CD4-positive, CD25-positive, alpha-beta regulatory T cell (primary cell): ENCODE measurements at regions not wholly inside any gene's neighbourhood (a gene's known extent, or its start where the extent isn't known, plus 50 kb on each side); places are given as distances from the start of the nearest gene placed in this dataset.
A peak's percentile ranks its signal among the peaks of the same experiment; 100 is the strongest.

Experiments
- ATAC-seq, 2 donors: fragments of 150-1000 bp; cut with Tn5 transposase; one replicate each; pipeline ENCODE4 v1.10.0; 2021; ENCODE audit warnings: low read depth in 2 of 2, moderate number of reproducible peaks in 2 of 2, moderate library complexity in 1 of 2
- DNase-seq, 3 donors: peaks; one replicate each; pipeline versions ENCODE4 v3.0.0 to v3.0.0-alpha.2; 2012 to 2022; ENCODE audit warnings: mixed read lengths in 1 of 3
- H3K27ac ChIP-seq: one replicate; pipeline ENCODE4 v1.7.0; 2013; ENCODE audit warnings: mild to moderate bottlenecking, low read length; ENCODE audit not compliant: insufficient read depth, poor library complexity, severe bottlenecking
- H3K27me3 ChIP-seq: one replicate; pipeline ENCODE4 v1.7.0; 2013; ENCODE audit warnings: low read length; ENCODE audit not compliant: control insufficient read depth, insufficient read depth
- H3K36me3 ChIP-seq: one replicate; pipeline ENCODE4 v1.7.0; 2013; ENCODE audit warnings: mild to moderate bottlenecking, low read length, moderate library complexity; ENCODE audit not compliant: control insufficient read depth, insufficient read depth
- H3K4me1 ChIP-seq: 2 replicates; pipeline ENCODE4 v1.7.0; 2013; ENCODE audit warnings: mild to moderate bottlenecking, low read length; ENCODE audit not compliant: insufficient read depth, control insufficient read depth, poor library complexity, severe bottlenecking
- H3K4me3 ChIP-seq: one replicate; pipeline ENCODE4 v1.7.0; 2013; ENCODE audit warnings: low read depth, mild to moderate bottlenecking, low read length, moderate library complexity
- H3K9me3 ChIP-seq, 2 experiments: 1 replicate in 1 of 2; 2 replicates in 1 of 2; pipeline ENCODE4 v1.7.0; 2013; ENCODE audit warnings: low read length in 2 of 2, mild to moderate bottlenecking in 1 of 2, moderate library complexity in 1 of 2; ENCODE audit not compliant: control insufficient read depth in 2 of 2
- H3K27ac Mint-ChIP-seq, 3 donors: one replicate each; pipeline ENCODE4 v1.8.0; 2020 to 2022; ENCODE audit warnings: mild to moderate bottlenecking in 3 of 3, mixed read lengths in 3 of 3, moderate library complexity in 2 of 3
- H3K27me3 Mint-ChIP-seq: one replicate; pipeline ENCODE4 v1.8.0; 2022; ENCODE audit warnings: mild to moderate bottlenecking, mixed read lengths
- H3K36me3 Mint-ChIP-seq: one replicate; pipeline ENCODE4 v1.8.0; 2020; ENCODE audit warnings: mixed read lengths
- H3K4me1 Mint-ChIP-seq, 4 donors: one replicate each; pipeline ENCODE4 v1.8.0; 2020 to 2022; ENCODE audit warnings: mixed read lengths in 4 of 4, mild to moderate bottlenecking in 1 of 4
- H3K4me3 Mint-ChIP-seq, 4 donors: one replicate each; pipeline ENCODE4 v1.8.0; 2020 to 2022; ENCODE audit warnings: mild to moderate bottlenecking in 4 of 4, mixed read lengths in 4 of 4, moderate library complexity in 3 of 4
- H3K9me3 Mint-ChIP-seq, 7 donors: one replicate each; pipeline ENCODE4 v1.8.0; 2020 to 2022; ENCODE audit warnings: mixed read lengths in 7 of 7, mild to moderate bottlenecking in 3 of 7, moderate library complexity in 2 of 7

DNA sequence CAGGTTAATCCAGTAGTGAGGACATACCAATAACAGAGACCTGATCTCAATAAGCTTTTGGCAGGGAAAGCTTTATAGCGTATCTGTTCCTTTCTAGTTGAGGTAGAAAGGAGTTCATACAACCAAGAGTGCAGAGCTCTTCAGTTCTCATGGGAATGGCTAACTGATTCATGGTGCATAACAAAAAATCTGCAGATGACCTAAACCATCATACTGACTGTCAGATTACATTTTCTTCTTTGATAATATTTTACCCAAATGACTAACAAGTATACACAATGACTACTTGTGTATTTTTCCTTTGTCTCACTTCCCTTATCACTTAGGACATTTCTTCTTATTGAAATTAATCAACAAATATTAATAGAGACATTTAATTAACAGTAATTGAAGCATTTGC, 140.0 kb upstream of the SERTAD2 start:
- Mint-ChIP-seq H3K27me3 (peaks cover 20% of the 10 kb centered on the region), H3K9me3 (no peaks in the 10 kb centered on the region), H3K4me3 (peak overlapping the region in 1 of 4 donors; percentile 52)

GRCh38 chr2:64794426-64794995, 140.8 kb upstream of the SERTAD2 start:
- H3K27ac Mint-ChIP-seq: no peak overlapping the region
- no peak overlapping the region for H3K4me3 ChIP-seq
- DNase-seq (no peak), ATAC-seq (no peak)
- H3K4me3 Mint-ChIP-seq: no peak overlapping the region
- no peaks in the 10 kb centered on the region for H3K4me1 Mint-ChIP-seq
- H3K36me3 Mint-ChIP-seq: no peaks in the 10 kb centered on the region
- H3K9me3 ChIP-seq: no peaks in the 10 kb centered on the region
- no peaks in the 10 kb centered on the region for H3K4me1 ChIP-seq
- peaks cover 22% of the 10 kb centered on the region for H3K27me3 Mint-ChIP-seq
- H3K27me3 ChIP-seq: peaks cover 23% of the 10 kb centered on the region
- no peaks in the 10 kb centered on the region for H3K36me3 ChIP-seq
- no peaks in the 10 kb centered on the region for H3K9me3 Mint-ChIP-seq
- no peak overlapping the region for H3K27ac ChIP-seq

More for the DNA sequence above, 140.0 kb upstream of the SERTAD2 start:
- Mint-ChIP-seq H3K4me1 (no peaks in the 10 kb centered on the region), H3K36me3 (no peaks in the 10 kb centered on the region), H3K27ac (no peak overlapping the region)
- H3K4me3 ChIP-seq: no peak overlapping the region
- peaks cover 23% of the 10 kb centered on the region for H3K27me3 ChIP-seq
- no peaks in the 10 kb centered on the region for H3K9me3 ChIP-seq
- H3K36me3 ChIP-seq: no peaks in the 10 kb centered on the region
- no peak for ATAC-seq
- no peaks in the 10 kb centered on the region for H3K4me1 ChIP-seq
- DNase-seq: no peak
- H3K27ac ChIP-seq: no peak overlapping the region

- Mint-ChIP-seq H3K4me1 (no peaks in the 10 kb centered on the region), H3K9me3 (no peaks in the 10 kb centered on the region), H3K27ac (no peak overlapping the region), H3K27me3 (peaks cover 22% of the 10 kb centered on the region), H3K4me3 (no peak overlapping the region), H3K36me3 (no peaks in the 10 kb centered on the region)
- Histone ChIP-seq H3K27ac (no peak overlapping the region), H3K36me3 (no peaks in the 10 kb centered on the region), H3K27me3 (peaks cover 23% of the 10 kb centered on the region), H3K9me3 (no peaks in the 10 kb centered on the region), H3K4me1 (no peaks in the 10 kb centered on the region), H3K4me3 (no peak overlapping the region)
- DNase-seq (no peak), ATAC-seq (no peak)
These were observed 141.4 kb upstream of the SERTAD2 start for GRCh38 chr2:64795024-64795592.

GRCh38 chr2:64796926-64797325, 143.2 kb upstream of the SERTAD2 start:
- Mint-ChIP-seq H3K9me3 (no peaks in the 10 kb centered on the region), H3K4me3 (no peak overlapping the region), H3K27me3 (peaks cover 22% of the 10 kb centered on the region), H3K36me3 (no peaks in the 10 kb centered on the region), H3K27ac (no peak overlapping the region), H3K4me1 (no peaks in the 10 kb centered on the region)
- ATAC-seq: no peak
- Histone ChIP-seq H3K27me3 (peaks cover 23% of the 10 kb centered on the region), H3K4me1 (no peaks in the 10 kb centered on the region), H3K27ac (no peak overlapping the region), H3K9me3 (no peaks in the 10 kb centered on the region), H3K36me3 (no peaks in the 10 kb centered on the region), H3K4me3 (no peak overlapping the region)
- no peak for DNase-seq

DNA sequence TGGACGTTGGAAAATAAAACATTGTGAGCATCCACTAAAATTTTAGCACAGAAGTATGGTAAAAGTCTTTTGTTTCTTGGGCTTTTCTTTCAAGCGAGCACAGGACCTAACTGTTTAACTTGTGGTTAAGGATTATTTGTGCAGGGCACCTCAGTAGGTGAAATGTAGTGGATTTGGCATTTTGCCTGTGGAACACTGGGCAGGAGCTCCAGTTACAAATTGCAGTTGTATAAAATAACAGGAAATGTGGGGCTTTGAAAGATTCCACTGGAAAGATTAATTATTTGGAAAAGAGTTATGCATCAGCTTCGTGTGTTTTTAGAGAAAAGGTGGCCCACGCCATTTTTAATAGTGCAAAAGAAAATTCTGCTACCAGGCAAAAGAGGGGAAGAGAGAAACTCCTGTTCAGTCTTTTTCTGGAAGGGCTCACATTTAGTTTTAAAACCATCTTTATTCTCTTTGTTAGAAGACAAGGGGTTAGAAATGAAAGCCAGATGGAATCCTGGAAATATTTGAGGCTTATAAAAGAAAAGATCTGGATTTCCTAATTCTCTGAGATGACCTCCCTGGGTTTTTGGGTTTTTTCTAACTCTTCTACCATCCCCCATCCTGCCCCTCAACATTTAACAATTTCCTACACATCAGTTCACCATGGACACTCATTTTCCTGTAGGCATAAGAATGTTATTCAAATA, 144.3 kb upstream of the SERTAD2 start:
- Histone ChIP-seq H3K27me3 (peaks cover 19% of the 10 kb centered on the region), H3K36me3 (no peaks in the 10 kb centered on the region), H3K27ac (no peak overlapping the region), H3K4me3 (no peak overlapping the region), H3K9me3 (no peaks in the 10 kb centered on the region), H3K4me1 (no peaks in the 10 kb centered on the region)
- Mint-ChIP-seq H3K27ac (no peak overlapping the region), H3K9me3 (peaks cover 0 to 2% (median 0%) of the 10 kb centered on the region in 7 donors), H3K27me3 (peaks cover 22% of the 10 kb centered on the region), H3K4me3 (no peak overlapping the region), H3K36me3 (no peaks in the 10 kb centered on the region), H3K4me1 (no peaks in the 10 kb centered on the region)
- no peak for DNase-seq
- ATAC-seq: no peak

DNA sequence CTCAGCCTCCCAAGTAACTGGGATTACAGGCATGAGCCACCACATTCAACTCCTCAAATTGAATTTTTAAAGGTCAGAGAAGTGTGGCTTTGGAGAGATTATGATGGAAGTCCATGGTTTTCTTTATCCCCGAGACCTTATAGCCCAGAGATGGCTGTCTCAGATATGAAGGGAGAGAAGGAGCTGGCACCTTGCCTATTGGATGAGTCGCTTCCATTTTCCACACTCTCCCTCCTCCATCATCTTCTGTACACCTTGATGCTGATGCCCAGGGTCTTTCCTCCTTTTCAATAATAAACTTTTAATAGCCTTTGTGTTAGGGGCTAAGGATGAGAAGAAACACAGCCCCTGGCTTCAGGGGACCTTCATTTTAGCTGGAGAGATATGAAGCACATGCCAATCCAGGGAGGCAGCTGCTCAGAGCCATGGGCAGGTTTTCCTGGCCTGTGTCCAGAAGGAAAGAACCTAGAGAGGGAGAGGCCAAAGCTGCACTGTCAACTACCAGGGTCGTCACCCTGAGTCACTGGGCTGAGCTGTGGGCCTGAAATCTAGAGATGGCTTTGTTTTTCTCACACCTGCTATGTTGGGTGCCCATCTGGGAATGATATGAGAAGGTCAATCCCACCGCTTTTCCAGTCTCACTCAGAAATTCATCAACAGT, 146.0 kb upstream of the SERTAD2 start:
- no peak for ATAC-seq
- Mint-ChIP-seq H3K36me3 (no peaks in the 10 kb centered on the region), H3K9me3 (peaks cover 0 to 2% (median 0%) of the 10 kb centered on the region in 7 donors), H3K4me3 (no peak overlapping the region), H3K4me1 (no peaks in the 10 kb centered on the region), H3K27me3 (peaks cover 15% of the 10 kb centered on the region), H3K27ac (no peak overlapping the region)
- Histone ChIP-seq H3K4me3 (no peak overlapping the region), H3K27me3 (peaks cover 14% of the 10 kb centered on the region), H3K9me3 (no peaks in the 10 kb centered on the region), H3K27ac (no peak overlapping the region), H3K4me1 (no peaks in the 10 kb centered on the region), H3K36me3 (no peaks in the 10 kb centered on the region)
- no peak for DNase-seq

- Mint-ChIP-seq H3K27ac (no peak overlapping the region), H3K36me3 (no peaks in the 10 kb centered on the region), H3K27me3 (peaks cover 5% of the 10 kb centered on the region), H3K9me3 (peaks cover 0 to 3% (median 0%) of the 10 kb centered on the region in 7 donors), H3K4me3 (no peak overlapping the region), H3K4me1 (peaks cover 0 to 9% (median 6%) of the 10 kb centered on the region in 4 donors)
- Histone ChIP-seq H3K9me3 (no peaks in the 10 kb centered on the region), H3K36me3 (no peaks in the 10 kb centered on the region), H3K4me3 (no peak overlapping the region), H3K27me3 (no peaks in the 10 kb centered on the region), H3K4me1 (no peaks in the 10 kb centered on the region), H3K27ac (no peak overlapping the region)
- no peak for ATAC-seq
- DNase-seq: no peak
These were observed 150.1 kb upstream of the SERTAD2 start for GRCh38 chr2:64803776-64804175.
